T-cell (primary cell): ENCODE measurements at regions not wholly inside any gene's neighbourhood (a gene's known extent, or its start where the extent isn't known, plus 50 kb on each side); places are given as distances from the start of the nearest gene placed in this dataset.
"Not testable (repeated sequence)": the region's sequence is repeated elsewhere in the genome, so short reads cannot be mapped to it uniquely, and the experiment has no call there.

Source experiments
- ATAC-seq, 4 experiments: fragments of 200-7000 bp in 3 of 4; fragments of 150-1000 bp in 1 of 4; cut with Tn5 transposase; replicated peaks in 1 of 4; 1 replicate in 3 of 4; 2 replicates in 1 of 4; pipeline ENCODE4 v1.10.0; 2021; ENCODE audit warnings: moderate library complexity in 3 of 4, mild to moderate bottlenecking in 2 of 4, moderate number of reproducible peaks in 1 of 4
- CTCF ChIA-PET, 2 donors: fragments of 300-600 bp; sonication (Branson Sonifier 250); formaldehyde crosslinking; loops; one replicate each; lab custom pipeline; 2022; ENCODE audit warnings: antibody characterized with exemption in 2 of 2; lab: Charles Lee
- POLR2A ChIA-PET, 2 donors: fragments of 300-600 bp; sonication (Branson Sonifier 250); formaldehyde crosslinking; loops; one replicate each; lab custom pipeline; 2022; ENCODE audit warnings: antibody characterized with exemption in 2 of 2; lab: Charles Lee
- DNase-seq, 35 experiments: peaks; one replicate each; pipeline versions ENCODE4 v3.0.0 to v3.0.0-alpha.2; 2013 to 2023
- H3K27ac ChIP-seq: one replicate; pipeline ENCODE4 v1.5.1; 2013; ENCODE audit warnings: low read length
- H3K27me3 ChIP-seq, 2 experiments: replicated peaks in 1 of 2; 1 replicate in 1 of 2; 2 replicates in 1 of 2; pipeline versions ENCODE4 v1.6.1 to v1.7.0; 2013; ENCODE audit warnings: low read length in 1 of 2, mixed read lengths in 1 of 2; ENCODE audit not compliant: control insufficient read depth in 2 of 2, insufficient read depth in 2 of 2; ENCODE audit errors: extremely low read depth in 1 of 2
- H3K36me3 ChIP-seq, 2 donors: 1 replicate in 1 of 2; 2 replicates in 1 of 2; pipeline versions ENCODE4 v1.6.1 to v1.7.0; 2013; ENCODE audit warnings: low read length in 1 of 2; ENCODE audit not compliant: control insufficient read depth in 2 of 2, insufficient read depth in 1 of 2; ENCODE audit errors: extremely low read depth in 1 of 2
- H3K4me1 ChIP-seq, 2 experiments: 1 replicate in 1 of 2; 2 replicates in 1 of 2; pipeline versions ENCODE4 v1.6.1 to v1.7.0; 2013; ENCODE audit warnings: low read length in 2 of 2, mixed read lengths in 1 of 2; ENCODE audit not compliant: insufficient read depth in 2 of 2, control insufficient read depth in 1 of 2; ENCODE audit errors: extremely low read depth in 1 of 2
- H3K4me3 ChIP-seq, 2 donors: 1 replicate in 1 of 2; 2 replicates in 1 of 2; pipeline versions ENCODE4 v1.5.1 to v1.7.0; 2013; ENCODE audit warnings: mild to moderate bottlenecking in 2 of 2, low read length in 1 of 2, moderate library complexity in 1 of 2; ENCODE audit not compliant: control insufficient read depth in 1 of 2; ENCODE audit errors: extremely low read depth in 1 of 2
- H3K9me3 ChIP-seq: 2 replicates; pipeline ENCODE4 v1.7.0; 2013
- H3K27ac Mint-ChIP-seq, 2 donors: one replicate each; pipeline ENCODE4 v1.8.0; 2020 to 2021; ENCODE audit warnings: mild to moderate bottlenecking in 2 of 2, mixed read lengths in 2 of 2
- H3K27me3 Mint-ChIP-seq, 2 donors: one replicate each; pipeline ENCODE4 v1.8.0; 2021 to 2022; ENCODE audit warnings: mixed read lengths in 2 of 2
- H3K36me3 Mint-ChIP-seq: one replicate; pipeline ENCODE4 v1.8.0; 2021; ENCODE audit warnings: mixed read lengths
- H3K4me1 Mint-ChIP-seq, 3 donors: one replicate each; pipeline ENCODE4 v1.8.0; 2020 to 2022; ENCODE audit warnings: mixed read lengths in 3 of 3, mild to moderate bottlenecking in 1 of 3
- H3K4me3 Mint-ChIP-seq, 3 donors: one replicate each; pipeline ENCODE4 v1.8.0; 2020 to 2022; ENCODE audit warnings: mild to moderate bottlenecking in 3 of 3, mixed read lengths in 3 of 3, moderate library complexity in 3 of 3
- H3K9me3 Mint-ChIP-seq, 3 donors: one replicate each; pipeline ENCODE4 v1.8.0; 2020 to 2022; ENCODE audit warnings: mixed read lengths in 3 of 3
- WGBS: methylation state at CpG from one replicate; pipeline ENCODE4 v1.1.5; 2013; ENCODE audit warnings: missing lambda C conversion rate; ENCODE audit not compliant: insufficient coverage; 5-methylcytosine and 5-hydroxymethylcytosine counted together

GRCh38 chrX:51159378-51159777, 173.2 kb upstream of the NUDT10 start:
- CTCF ChIA-PET = interaction anchor here in 1 of 2 donors (0.6 kb wide), 1 partner anchor 12 kb away, joined by 3 read pairs; no protein-coding TSS in a partner anchor
- H3K9me3 Mint-ChIP-seq, DNase-seq, H3K27me3 ChIP-seq, H3K9me3 ChIP-seq, H3K27ac Mint-ChIP-seq, H3K4me3 Mint-ChIP-seq, POLR2A ChIA-PET, H3K27me3 Mint-ChIP-seq, H3K4me3 ChIP-seq, H3K4me1 ChIP-seq, H3K36me3 Mint-ChIP-seq, H3K36me3 ChIP-seq, ATAC-seq, H3K4me1 Mint-ChIP-seq, H3K27ac ChIP-seq: not testable (repeated sequence)
- WGBS = no CpG with 5 or more reads among the region's 1 CpG

DNA sequence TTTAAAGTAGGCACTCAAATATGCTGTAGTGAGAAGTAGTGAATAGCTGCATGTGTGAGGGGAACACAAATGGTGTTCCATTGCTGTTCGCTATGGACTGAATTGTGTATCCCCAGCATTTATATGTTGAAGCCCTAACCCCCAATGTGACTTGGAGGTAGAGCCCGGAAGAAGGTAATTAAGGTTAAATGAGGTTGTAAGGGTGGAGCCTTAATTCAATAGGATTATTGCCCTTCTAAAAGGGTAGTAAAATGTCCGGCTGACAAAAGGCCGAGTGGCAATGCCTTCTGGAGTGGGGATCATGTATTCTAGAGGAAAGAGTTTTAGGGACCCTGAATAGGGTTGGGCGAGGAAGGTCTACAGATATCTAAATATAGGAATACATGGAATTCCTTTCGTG, 168.9 kb upstream of the NUDT10 start:
- H3K27me3 Mint-ChIP-seq = peaks cover 0 to 3% of the 10 kb centered on the region in 2 donors
- H3K27ac Mint-ChIP-seq = no peak overlapping the region
- Histone ChIP-seq H3K27me3 (no peaks in the 10 kb centered on the region), H3K36me3 (no peaks in the 10 kb centered on the region), H3K9me3 (no peaks in the 10 kb centered on the region), H3K27ac (no peak overlapping the region), H3K4me1 (no peaks in the 10 kb centered on the region), H3K4me3 (no peak overlapping the region)
- H3K9me3 Mint-ChIP-seq = no peaks in the 10 kb centered on the region
- no peak for ATAC-seq
- no peaks in the 10 kb centered on the region for H3K4me1 Mint-ChIP-seq
- CTCF ChIA-PET = no interaction called here
- POLR2A ChIA-PET = no interaction called here
- no peak for DNase-seq
- H3K4me3 Mint-ChIP-seq = no peak overlapping the region
- whole genome bisulfite sequencing = no CpG with 5 or more reads among the region's 6 CpGs
- H3K36me3 Mint-ChIP-seq = peaks cover 14% of the 10 kb centered on the region

- POLR2A ChIA-PET, H3K4me1 ChIP-seq, DNase-seq, H3K9me3 ChIP-seq, H3K36me3 ChIP-seq, H3K27ac ChIP-seq, H3K4me3 ChIP-seq, H3K27ac Mint-ChIP-seq, H3K36me3 Mint-ChIP-seq, ATAC-seq, H3K4me1 Mint-ChIP-seq, H3K27me3 ChIP-seq, H3K9me3 Mint-ChIP-seq, H3K4me3 Mint-ChIP-seq, H3K27me3 Mint-ChIP-seq, CTCF ChIA-PET: not testable (repeated sequence)
- 100% methylated on average over 2 of the region's 4 CpGs for WGBS
Observed at GRCh38 chrX:51178356-51178900, 154.2 kb upstream of the NUDT10 start.

GRCh38 chrX:51179805-51180204, 152.8 kb upstream of the NUDT10 start:
- H3K27me3 ChIP-seq, H3K36me3 Mint-ChIP-seq, DNase-seq, H3K4me1 ChIP-seq, H3K36me3 ChIP-seq, H3K9me3 Mint-ChIP-seq, CTCF ChIA-PET, H3K9me3 ChIP-seq, H3K27me3 Mint-ChIP-seq, ATAC-seq, H3K27ac ChIP-seq, H3K4me1 Mint-ChIP-seq, H3K27ac Mint-ChIP-seq, H3K4me3 ChIP-seq, POLR2A ChIA-PET, H3K4me3 Mint-ChIP-seq: not testable (repeated sequence)
- no CpG with 5 or more reads among the region's 5 CpGs for WGBS

DNA sequence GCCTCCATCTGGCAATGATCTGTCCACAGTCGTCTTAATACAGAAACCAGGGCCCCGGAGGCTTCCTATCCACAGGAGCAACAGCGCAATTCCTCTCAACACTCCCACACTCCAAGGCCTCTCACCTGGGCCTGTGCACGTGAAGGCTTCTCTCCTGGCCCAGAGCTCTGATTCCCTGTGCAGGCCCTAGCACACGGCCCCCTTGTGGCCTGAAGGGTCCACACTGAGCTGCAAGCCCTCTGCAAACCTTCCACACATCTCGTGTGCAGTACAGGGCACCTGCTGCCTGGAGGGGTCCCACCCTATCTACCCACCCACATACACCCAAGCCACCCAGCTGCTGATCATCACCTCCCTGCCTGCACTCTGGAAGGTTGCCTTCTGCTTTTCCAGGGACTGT, 150.1 kb upstream of the NUDT10 start:
- Histone ChIP-seq H3K4me1 (no peaks in the 10 kb centered on the region), H3K36me3 (no peaks in the 10 kb centered on the region), H3K27me3 (no peaks in the 10 kb centered on the region), H3K27ac (no peak overlapping the region), H3K9me3 (no peaks in the 10 kb centered on the region), H3K4me3 (no peak overlapping the region)
- H3K9me3 Mint-ChIP-seq = no peaks in the 10 kb centered on the region
- ATAC-seq (no peak), DNase-seq (no peak)
- POLR2A ChIA-PET = no interaction called here
- no peak overlapping the region for H3K4me3 Mint-ChIP-seq
- H3K4me1 Mint-ChIP-seq = no peaks in the 10 kb centered on the region
- H3K27me3 Mint-ChIP-seq = no peaks in the 10 kb centered on the region
- 79% methylated on average over 5 of the region's 6 CpGs for WGBS
- CTCF ChIA-PET = no interaction called here
- no peaks in the 10 kb centered on the region for H3K36me3 Mint-ChIP-seq
- no peak overlapping the region for H3K27ac Mint-ChIP-seq

GRCh38 chrX:51192104-51192503, 140.5 kb upstream of the NUDT10 start:
- Mint-ChIP-seq H3K9me3 (peaks cover 7 to 16% (median 10%) of the 10 kb centered on the region in 3 donors), H3K27ac (no peak overlapping the region), H3K36me3 (peaks cover 24% of the 10 kb centered on the region), H3K27me3 (peaks cover 0 to 3% of the 10 kb centered on the region in 2 donors), H3K4me1 (no peaks in the 10 kb centered on the region), H3K4me3 (no peak overlapping the region)
- Histone ChIP-seq H3K9me3 (no peaks in the 10 kb centered on the region), H3K4me3 (no peak overlapping the region), H3K36me3 (no peaks in the 10 kb centered on the region), H3K27ac (no peak overlapping the region), H3K27me3 (no peaks in the 10 kb centered on the region), H3K4me1 (no peaks in the 10 kb centered on the region)
- DNase-seq (no peak), ATAC-seq (no peak)
- ChIA-PET POLR2A (no interaction called here), CTCF (no interaction called here)
- WGBS = no CpG with 5 or more reads among the region's 1 CpG

DNA sequence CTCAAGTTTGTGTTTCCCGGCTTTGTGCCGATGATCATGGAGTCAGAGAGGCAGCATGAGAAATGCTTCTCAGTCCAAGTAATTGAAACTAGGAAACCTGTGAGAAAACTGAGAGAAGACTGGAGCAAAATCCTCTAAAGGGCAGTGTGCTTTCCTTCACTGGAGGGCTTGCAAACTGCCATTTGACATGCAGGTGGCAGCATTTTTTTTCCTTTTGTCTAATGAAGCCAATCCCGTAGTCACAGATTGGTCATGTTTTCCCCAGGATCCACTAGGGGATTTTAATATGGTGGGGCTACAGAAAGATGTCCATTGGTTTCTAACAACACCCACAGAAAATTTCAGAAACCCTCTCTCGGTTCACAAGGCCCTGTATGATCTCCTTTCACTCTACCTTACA, 117.4 kb upstream of the NUDT10 start:
- Histone ChIP-seq H3K27me3 (no peaks in the 10 kb centered on the region), H3K36me3 (no peaks in the 10 kb centered on the region), H3K9me3 (no peaks in the 10 kb centered on the region), H3K27ac (no peak overlapping the region), H3K4me1 (no peaks in the 10 kb centered on the region), H3K4me3 (no peak overlapping the region)
- Mint-ChIP-seq H3K9me3 (peaks cover 0 to 4% (median 0%) of the 10 kb centered on the region in 3 donors), H3K36me3 (peaks cover 11% of the 10 kb centered on the region), H3K27ac (no peak overlapping the region), H3K4me3 (no peak overlapping the region), H3K27me3 (peaks cover 0 to 6% of the 10 kb centered on the region in 2 donors), H3K4me1 (no peaks in the 10 kb centered on the region)
- ATAC-seq = no peak
- 87% methylated on average over 2 of the region's 4 CpGs for WGBS
- POLR2A ChIA-PET = no interaction called here
- CTCF ChIA-PET = no interaction called here
- DNase-seq = no peak
